DND-41 (cell line): ENCODE measurements at regions not wholly inside any gene's neighbourhood (a gene's known extent, or its start where the extent isn't known, plus 50 kb on each side); places are given as distances from the start of the nearest gene placed in this dataset.

Experiments
- ATAC-seq: fragments of 200-7000 bp; cut with Tn5 transposase; 3 replicates; pipeline ENCODE4 v1.9.1; 2021; ENCODE audit warnings: low read depth; ENCODE audit not compliant: insufficient read depth
- DNase-seq: peaks from one replicate; pipeline ENCODE4 v3.0.0-alpha.2; 2020
- H2AFZ ChIP-seq: 2 replicates; pipeline ENCODE4 v1.6.0; 2012; ENCODE audit warnings: low read depth, low read length
- H3K27ac ChIP-seq: 2 replicates; pipeline ENCODE4 v1.5.1; 2012; ENCODE audit warnings: low read length, inconsistent platforms
- H3K27me3 ChIP-seq: fragments of 200-600 bp; sonication (generic); 2 replicates; pipeline ENCODE4 v1.6.0; 2012; ENCODE audit warnings: low read length, mild to moderate bottlenecking, inconsistent platforms; ENCODE audit not compliant: insufficient read depth, poor library complexity
- H3K36me3 ChIP-seq: 2 replicates; pipeline ENCODE4 v1.5.1; 2012; ENCODE audit warnings: low read length, inconsistent platforms; ENCODE audit not compliant: insufficient read depth
- H3K4me1 ChIP-seq: 2 replicates; pipeline ENCODE4 v1.5.1; 2012; ENCODE audit warnings: mild to moderate bottlenecking, low read length; ENCODE audit not compliant: insufficient read depth
- H3K4me2 ChIP-seq: 2 replicates; pipeline ENCODE4 v1.6.0; 2012; ENCODE audit warnings: mild to moderate bottlenecking, moderate library complexity, low read length, inconsistent platforms; ENCODE audit not compliant: insufficient read depth
- H3K4me3 ChIP-seq, 2 experiments: fragments of 200-600 bp in 1 of 2; shearing (Covaris generic) in 1 of 2; 2 replicates each; pipeline ENCODE4 v1.5.1; 2012 to 2016; ENCODE audit warnings: inconsistent platforms in 2 of 2, low read length in 2 of 2, mild to moderate bottlenecking in 2 of 2, low read depth in 1 of 2, moderate library complexity in 1 of 2
- H3K79me2 ChIP-seq: 2 replicates; pipeline ENCODE4 v1.6.0; 2012; ENCODE audit warnings: low read length, inconsistent platforms; ENCODE audit not compliant: insufficient read depth
- H3K9ac ChIP-seq: 2 replicates; pipeline ENCODE4 v1.6.0; 2012; ENCODE audit warnings: low read depth, mild to moderate bottlenecking, inconsistent platforms, low read length, moderate library complexity
- H3K9me3 ChIP-seq: 2 replicates; pipeline ENCODE4 v1.5.1; 2012; ENCODE audit warnings: low read length, moderate library complexity, mild to moderate bottlenecking, inconsistent platforms; ENCODE audit not compliant: insufficient read depth, severe bottlenecking
- H4K20me1 ChIP-seq: 2 replicates; pipeline ENCODE4 v1.6.0; 2012; ENCODE audit warnings: low read length; ENCODE audit not compliant: insufficient read depth
- CTCF ChIP-seq: IDR thresholded peaks from 2 replicates; pipeline ENCODE4 v1.5.1; 2012; ENCODE audit warnings: borderline replicate concordance, low read length, moderate library complexity, mild to moderate bottlenecking; ENCODE audit not compliant: poor library complexity, severe bottlenecking; ENCODE audit errors: extremely low read depth
- EZH2 ChIP-seq: IDR thresholded peaks from 3 replicates; pipeline ENCODE4 v1.6.1; 2012; ENCODE audit warnings: borderline replicate concordance, low read depth, mild to moderate bottlenecking, moderate library complexity, low read length, inconsistent platforms; ENCODE audit not compliant: severe bottlenecking

DNA sequence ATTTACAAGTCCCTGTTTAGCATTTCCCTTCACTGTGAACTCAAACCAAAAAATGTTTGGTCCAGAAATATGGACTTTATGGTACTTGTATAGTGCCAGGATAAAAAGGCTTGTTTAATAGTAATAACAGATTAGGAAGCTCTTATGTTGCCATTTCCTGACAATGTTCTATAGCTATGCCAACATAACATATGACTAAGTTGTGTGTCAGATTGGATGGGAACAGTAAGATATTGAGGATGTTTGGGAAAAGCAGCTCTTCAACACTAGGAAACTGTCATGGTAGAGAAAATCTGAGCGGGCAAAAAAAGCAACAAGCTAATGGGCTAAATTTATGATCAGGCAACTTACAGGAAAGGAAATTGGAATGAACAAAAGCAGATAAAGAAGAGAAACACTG is 287.1 kb upstream of the ADGRL4 start:
- no peaks in the 10 kb centered on the region for H3K4me1 ChIP-seq
- no peaks in the 10 kb centered on the region for H3K9me3 ChIP-seq
- H2AFZ ChIP-seq = no peak overlapping the region
- ATAC-seq = no peak
- H3K79me2 ChIP-seq = no peaks in the 10 kb centered on the region
- H3K27me3 ChIP-seq = no peaks in the 10 kb centered on the region
- H4K20me1 ChIP-seq = no peaks in the 10 kb centered on the region
- no peak overlapping the region for H3K4me3 ChIP-seq
- no peak overlapping the region for H3K4me2 ChIP-seq
- no peak for DNase-seq
- no peak overlapping the region for H3K9ac ChIP-seq
- no peaks in the 10 kb centered on the region for H3K36me3 ChIP-seq
- TF ChIP-seq EZH2 (no peak), CTCF (no peak)
- H3K27ac ChIP-seq = no peak overlapping the region

DNA sequence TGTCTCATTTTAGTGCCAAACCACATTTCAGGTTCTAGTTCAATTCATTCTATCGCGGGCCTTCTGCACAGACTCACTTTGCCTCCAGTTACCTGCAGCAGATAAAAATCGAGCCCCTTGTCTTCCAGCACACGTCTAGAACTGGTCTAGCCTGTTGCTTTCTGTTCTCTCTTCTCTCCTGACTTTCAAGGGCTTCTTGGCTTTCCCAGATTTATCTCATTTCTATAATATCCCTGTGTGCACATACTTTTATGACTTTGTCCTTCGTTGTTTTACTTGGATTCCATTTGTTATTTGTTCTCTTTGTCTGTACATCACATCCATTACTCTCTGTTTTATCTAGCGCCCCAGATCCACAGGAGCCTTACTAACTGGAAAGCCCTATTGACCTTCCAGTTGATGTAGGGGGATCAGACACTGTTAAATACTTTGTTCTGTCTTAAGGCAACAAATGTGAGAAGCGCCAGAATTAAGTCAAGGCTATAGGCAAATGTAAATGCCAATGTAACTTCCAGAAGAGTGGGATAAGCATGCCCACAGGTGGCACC is 284.5 kb upstream of the ADGRL4 start:
- no peak for ATAC-seq
- no peaks in the 10 kb centered on the region for H3K4me1 ChIP-seq
- H3K4me2 ChIP-seq = no peak overlapping the region

GRCh38 chr1:79287982-79288381 is 281.5 kb upstream of the ADGRL4 start:
- no peak for DNase-seq
- H3K9me3 ChIP-seq = no peaks in the 10 kb centered on the region

More for the DNA sequence above, 284.5 kb upstream of the ADGRL4 start:
- TF ChIP-seq CTCF (no peak), EZH2 (no peak)
- H2AFZ ChIP-seq = no peak overlapping the region
- no peaks in the 10 kb centered on the region for H3K27me3 ChIP-seq
- H4K20me1 ChIP-seq = no peaks in the 10 kb centered on the region
- H3K36me3 ChIP-seq = no peaks in the 10 kb centered on the region
- no peak overlapping the region for H3K4me3 ChIP-seq
- H3K79me2 ChIP-seq = no peaks in the 10 kb centered on the region
- no peak for DNase-seq
- H3K9me3 ChIP-seq = no peaks in the 10 kb centered on the region
- no peak overlapping the region for H3K9ac ChIP-seq
- H3K27ac ChIP-seq = no peak overlapping the region

More at GRCh38 chr1:79287982-79288381, 281.5 kb upstream of the ADGRL4 start:
- H3K4me2 ChIP-seq = no peak overlapping the region
- no peak overlapping the region for H3K9ac ChIP-seq
- TF ChIP-seq CTCF = no peak
- no peak for TF ChIP-seq EZH2
- H3K79me2 ChIP-seq = no peaks in the 10 kb centered on the region
- no peak for ATAC-seq
- H3K36me3 ChIP-seq = no peaks in the 10 kb centered on the region
- no peak overlapping the region for H3K27ac ChIP-seq
- H3K4me1 ChIP-seq = no peaks in the 10 kb centered on the region
- H3K4me3 ChIP-seq = no peak overlapping the region
- H4K20me1 ChIP-seq = no peaks in the 10 kb centered on the region
- H2AFZ ChIP-seq = no peak overlapping the region
- no peaks in the 10 kb centered on the region for H3K27me3 ChIP-seq
